ENCODE measurements at regions not wholly inside any gene's neighbourhood (a gene's known extent, or its start where the extent isn't known, plus 50 kb on each side); places are given as distances from the start of the nearest gene placed in this dataset.

- DNase-seq (ENCODE audit: low read depth, low spot score): no peak
- CTCF ChIA-PET: no interaction called here
- no peak overlapping the region for H3K4me3 ChIP-seq (ENCODE audit: low read depth, low read length)
- POLR2A ChIA-PET: no interaction called here
- TF ChIP-seq CTCF (IDR thresholded peaks at IDR 0.05; ENCODE audit: insufficient read depth, low read length, missing control alignments): no peak
Observed at GRCh38 chr10:57822965-57823364, 444.7 kb downstream of the IPMK start.

- H3K4me3 ChIP-seq (ENCODE audit: low read depth, low read length): no peak overlapping the region
- ChIA-PET POLR2A (no interaction called here), CTCF (no interaction called here)
- no peak for TF ChIP-seq CTCF (IDR thresholded peaks at IDR 0.05; ENCODE audit: insufficient read depth, low read length, missing control alignments)
- no peak for DNase-seq (ENCODE audit: low read depth, low spot score)
Observed at GRCh38 chr10:57818522-57818921, 449.2 kb downstream of the IPMK start.

DNA sequence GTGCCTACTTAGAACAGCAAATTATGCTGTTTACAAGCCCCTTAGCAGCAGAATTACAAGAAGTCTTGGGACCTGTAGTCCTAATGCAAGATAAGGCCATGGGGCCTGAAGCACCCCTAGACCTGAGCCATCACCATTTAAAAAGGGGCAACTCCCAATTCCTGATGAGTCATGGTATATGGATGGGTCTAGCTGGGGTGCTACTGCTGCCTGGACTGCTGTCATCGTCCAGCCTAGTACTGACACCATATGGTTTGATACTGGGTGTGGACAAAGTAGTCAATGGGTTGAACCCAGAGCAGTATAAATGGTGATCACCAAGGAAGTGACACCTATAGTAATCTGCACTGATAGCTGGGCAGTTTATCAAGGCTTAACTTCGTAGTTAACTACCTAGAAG is 450.0 kb downstream of the IPMK start:
- no peak for TF ChIP-seq CTCF (IDR thresholded peaks at IDR 0.05; ENCODE audit: insufficient read depth, low read length, missing control alignments)
- ChIA-PET CTCF (no interaction called here), POLR2A (no interaction called here)
- no peak for DNase-seq (ENCODE audit: low read depth, low spot score)
- H3K4me3 ChIP-seq (ENCODE audit: low read depth, low read length): no peak overlapping the region

- TF ChIP-seq CTCF (IDR thresholded peaks at IDR 0.05; ENCODE audit: insufficient read depth, low read length, missing control alignments): no peak
- POLR2A ChIA-PET: no interaction called here
- DNase-seq (ENCODE audit: low read depth, low spot score): no peak
- no peak overlapping the region for H3K4me3 ChIP-seq (ENCODE audit: low read depth, low read length)
- CTCF ChIA-PET: no interaction called here
Observed at GRCh38 chr10:57815949-57816348, 451.7 kb downstream of the IPMK start.

DNA sequence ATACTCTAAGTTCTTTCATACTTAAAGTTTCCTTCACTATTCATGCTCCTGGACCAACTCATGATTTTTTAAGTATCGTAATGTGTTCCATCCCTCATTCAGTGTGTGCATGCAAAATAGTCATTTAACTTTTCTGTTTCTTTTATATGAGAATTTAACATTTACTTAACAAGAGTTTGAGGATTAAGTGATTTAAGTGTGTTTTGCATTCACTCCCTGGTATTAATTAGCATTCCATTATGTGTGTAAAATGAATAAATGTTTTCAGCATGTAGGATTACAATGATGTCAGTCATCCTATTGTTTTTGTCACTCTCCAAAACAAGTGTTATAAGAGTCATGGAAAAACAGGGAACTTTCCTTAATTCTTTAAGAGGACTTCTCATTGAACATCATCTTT is 457.7 kb downstream of the IPMK start:
- no peak for TF ChIP-seq CTCF (IDR thresholded peaks at IDR 0.05; ENCODE audit: insufficient read depth, low read length, missing control alignments)
- CTCF ChIA-PET: no interaction called here
- no peak for DNase-seq (ENCODE audit: low read depth, low spot score)
- POLR2A ChIA-PET: no interaction called here
- no peak overlapping the region for H3K4me3 ChIP-seq (ENCODE audit: low read depth, low read length)

GRCh38 chr10:57807906-57808305 is 459.8 kb downstream of the IPMK start:
- TF ChIP-seq CTCF (IDR thresholded peaks at IDR 0.05; ENCODE audit: insufficient read depth, low read length, missing control alignments): no peak
- ChIA-PET POLR2A (no interaction called here), CTCF (no interaction called here)
- no peak overlapping the region for H3K4me3 ChIP-seq (ENCODE audit: low read depth, low read length)
- DNase-seq (ENCODE audit: low read depth, low spot score): no peak
